OCI-LY7 (cell line): ENCODE measurements at regions not wholly inside any gene's neighbourhood (a gene's known extent, or its start where the extent isn't known, plus 50 kb on each side); places are given as distances from the start of the nearest gene placed in this dataset.

ENCODE experiments used
- BruUV-seq: library from RNA; stranded (reverse); fragments of 400-500 nt; replicated peaks from 2 replicates; lab custom pipeline; 2021; lab: Mats Ljungman, UMichigan
- CTCF ChIA-PET: fragments of 300-600 bp; sonication (Branson Sonifier 250); formaldehyde crosslinking; loops from one replicate; lab custom pipeline; 2022; ENCODE audit warnings: antibody characterized with exemption; ENCODE audit not compliant: unreplicated experiment; lab: Charles Lee
- POLR2A ChIA-PET: fragments of 300-600 bp; sonication (Branson Sonifier 250); formaldehyde crosslinking; loops from one replicate; lab custom pipeline; 2022; ENCODE audit warnings: antibody characterized with exemption; lab: Charles Lee
- DNase-seq: peaks from one replicate; pipeline ENCODE4 v3.0.0-alpha.2; 2015; ENCODE audit warnings: low spot score
- H2AFZ ChIP-seq: fragments of 200-600 bp; sonication (generic), shearing (Covaris generic); 2 replicates; pipeline ENCODE4 v1.6.1; 2014; ENCODE audit warnings: mild to moderate bottlenecking, antibody characterized with exemption, low read length, moderate library complexity
- H3K27ac ChIP-seq: fragments of 200-600 bp; sonication (generic); 2 replicates; pipeline ENCODE4 v1.5.1; 2014; ENCODE audit warnings: mixed run types, low read depth, mild to moderate bottlenecking, moderate library complexity, low read length, inconsistent platforms; ENCODE audit not compliant: poor library complexity, severe bottlenecking
- H3K36me3 ChIP-seq: fragments of 200-600 bp; sonication (generic); 2 replicates; pipeline ENCODE4 v1.6.1; 2014; ENCODE audit warnings: mild to moderate bottlenecking, antibody characterized with exemption, low read length, moderate library complexity, mixed read lengths; ENCODE audit not compliant: insufficient read depth
- H3K4me1 ChIP-seq: fragments of 200-600 bp; sonication (generic); 2 replicates; pipeline ENCODE4 v1.5.1; 2014; ENCODE audit warnings: mild to moderate bottlenecking, low read length; ENCODE audit not compliant: insufficient read depth, poor library complexity, severe bottlenecking
- H3K4me2 ChIP-seq: fragments of 200-600 bp; sonication (generic); 2 replicates; pipeline ENCODE4 v1.6.1; 2014; ENCODE audit warnings: mild to moderate bottlenecking, low read length
- H3K4me3 ChIP-seq: fragments of 200-600 bp; sonication (generic); 2 replicates; pipeline ENCODE4 v1.5.1; 2014; ENCODE audit warnings: mild to moderate bottlenecking, low read depth, low read length; ENCODE audit not compliant: poor library complexity, severe bottlenecking
- H3K79me2 ChIP-seq: fragments of 200-600 bp; sonication (generic); 2 replicates; pipeline ENCODE4 v1.6.1; 2016; ENCODE audit warnings: low read depth, mild to moderate bottlenecking, low read length, moderate library complexity, mixed read lengths; ENCODE audit not compliant: insufficient read depth
- H3K9me2 ChIP-seq: fragments of 200-600 bp; sonication (generic); 2 replicates; pipeline ENCODE4 v1.6.1; 2016; ENCODE audit warnings: mild to moderate bottlenecking, low read length, mixed read lengths; ENCODE audit not compliant: insufficient read depth
- H3K9me3 ChIP-seq: fragments of 200-600 bp; sonication (generic); 2 replicates; pipeline ENCODE4 v1.6.1; 2014; ENCODE audit warnings: mild to moderate bottlenecking, mixed run types, low read length, mixed read lengths
- H4K20me1 ChIP-seq: fragments of 200-600 bp; sonication (generic); 2 replicates; pipeline ENCODE4 v1.6.1; 2014; ENCODE audit warnings: mild to moderate bottlenecking, antibody characterized with exemption, low read length, moderate library complexity, mixed read lengths; ENCODE audit not compliant: insufficient read depth
- EZH2phosphoT487 ChIP-seq: fragments of 200-600 bp; sonication (generic); IDR thresholded peaks from 2 replicates; pipeline ENCODE4 v1.6.1; 2018; ENCODE audit warnings: low read depth, borderline replicate concordance, mild to moderate bottlenecking, mixed run types, antibody characterized with exemption, low read length, moderate library complexity, mixed read lengths
- intact Hi-C: fragments of 100-400 bp; cut with micrococcal nuclease; formaldehyde crosslinking; loops from one replicate; pipeline ENCODE4 v1.10.0; 2022; ENCODE audit not compliant: unreplicated experiment
- TF ChIP-seq, protein P1 (sequence below): fragments of 200-600 bp; sonication (generic); conservative IDR thresholded peaks from 2 replicates; pipeline ENCODE4 v1.5.1; 2014; ENCODE audit warnings: mild to moderate bottlenecking, antibody characterized with exemption, low read length, moderate library complexity, mixed read lengths

GRCh38 chr3:88712552-88712951 is 394.9 kb upstream of the EPHA3 start:
- no peaks in the 10 kb centered on the region for H3K36me3 ChIP-seq
- H3K9me2 ChIP-seq = no peaks in the 10 kb centered on the region
- no peak overlapping the region for H3K4me2 ChIP-seq
- H3K4me3 ChIP-seq = no peak overlapping the region
- intact Hi-C loops = no loop called here
- POLR2A ChIA-PET = no interaction called here
- no peaks in the 10 kb centered on the region for H3K9me3 ChIP-seq
- no TSS peak for BruUV-seq
- H3K4me1 ChIP-seq = no peaks in the 10 kb centered on the region
- H3K79me2 ChIP-seq = no peaks in the 10 kb centered on the region
- TF ChIP-seq, protein P1, sequence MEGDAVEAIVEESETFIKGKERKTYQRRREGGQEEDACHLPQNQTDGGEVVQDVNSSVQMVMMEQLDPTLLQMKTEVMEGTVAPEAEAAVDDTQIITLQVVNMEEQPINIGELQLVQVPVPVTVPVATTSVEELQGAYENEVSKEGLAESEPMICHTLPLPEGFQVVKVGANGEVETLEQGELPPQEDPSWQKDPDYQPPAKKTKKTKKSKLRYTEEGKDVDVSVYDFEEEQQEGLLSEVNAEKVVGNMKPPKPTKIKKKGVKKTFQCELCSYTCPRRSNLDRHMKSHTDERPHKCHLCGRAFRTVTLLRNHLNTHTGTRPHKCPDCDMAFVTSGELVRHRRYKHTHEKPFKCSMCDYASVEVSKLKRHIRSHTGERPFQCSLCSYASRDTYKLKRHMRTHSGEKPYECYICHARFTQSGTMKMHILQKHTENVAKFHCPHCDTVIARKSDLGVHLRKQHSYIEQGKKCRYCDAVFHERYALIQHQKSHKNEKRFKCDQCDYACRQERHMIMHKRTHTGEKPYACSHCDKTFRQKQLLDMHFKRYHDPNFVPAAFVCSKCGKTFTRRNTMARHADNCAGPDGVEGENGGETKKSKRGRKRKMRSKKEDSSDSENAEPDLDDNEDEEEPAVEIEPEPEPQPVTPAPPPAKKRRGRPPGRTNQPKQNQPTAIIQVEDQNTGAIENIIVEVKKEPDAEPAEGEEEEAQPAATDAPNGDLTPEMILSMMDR = no peak
- TF ChIP-seq EZH2phosphoT487 = no peak
- H4K20me1 ChIP-seq = no peaks in the 10 kb centered on the region
- CTCF ChIA-PET = no interaction called here
- H2AFZ ChIP-seq = no peak overlapping the region
- H3K27ac ChIP-seq = no peak overlapping the region
- no peak for DNase-seq

DNA sequence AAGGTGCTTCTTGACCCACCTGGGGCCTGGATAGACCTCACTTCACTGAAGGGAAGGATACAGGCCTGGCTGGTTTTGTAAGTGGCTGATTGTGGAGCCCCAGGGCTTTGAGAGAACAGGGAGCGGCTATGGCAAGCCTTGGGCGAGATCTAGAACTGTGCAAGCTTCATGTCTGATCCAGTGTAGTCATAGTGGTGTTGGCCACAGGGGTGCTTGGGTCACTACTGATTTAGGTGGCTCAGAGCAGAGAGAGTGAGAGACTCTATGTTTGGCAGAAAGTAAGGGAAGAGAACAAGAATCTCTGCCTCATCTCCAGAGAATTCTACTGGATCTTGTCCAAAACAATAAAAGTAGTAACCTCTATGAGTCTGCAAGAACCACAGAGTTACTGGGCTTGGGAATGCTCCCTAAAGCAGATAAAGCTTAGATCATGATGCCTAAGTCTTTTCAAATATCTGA is 394.2 kb upstream of the EPHA3 start:
- POLR2A ChIA-PET = no interaction called here
- no TSS peak for BruUV-seq
- H3K4me2 ChIP-seq = no peak overlapping the region
- intact Hi-C loops = no loop called here
- no peaks in the 10 kb centered on the region for H3K79me2 ChIP-seq
- H3K9me3 ChIP-seq = no peaks in the 10 kb centered on the region
- TF ChIP-seq, protein P1 = no peak
- no peak for TF ChIP-seq EZH2phosphoT487
- H2AFZ ChIP-seq = no peak overlapping the region
- CTCF ChIA-PET = no interaction called here
- H3K4me3 ChIP-seq = no peak overlapping the region
- H4K20me1 ChIP-seq = no peaks in the 10 kb centered on the region
- H3K27ac ChIP-seq = no peak overlapping the region
- no peaks in the 10 kb centered on the region for H3K4me1 ChIP-seq
- no peak for DNase-seq
- no peaks in the 10 kb centered on the region for H3K9me2 ChIP-seq
- H3K36me3 ChIP-seq = no peaks in the 10 kb centered on the region

DNA sequence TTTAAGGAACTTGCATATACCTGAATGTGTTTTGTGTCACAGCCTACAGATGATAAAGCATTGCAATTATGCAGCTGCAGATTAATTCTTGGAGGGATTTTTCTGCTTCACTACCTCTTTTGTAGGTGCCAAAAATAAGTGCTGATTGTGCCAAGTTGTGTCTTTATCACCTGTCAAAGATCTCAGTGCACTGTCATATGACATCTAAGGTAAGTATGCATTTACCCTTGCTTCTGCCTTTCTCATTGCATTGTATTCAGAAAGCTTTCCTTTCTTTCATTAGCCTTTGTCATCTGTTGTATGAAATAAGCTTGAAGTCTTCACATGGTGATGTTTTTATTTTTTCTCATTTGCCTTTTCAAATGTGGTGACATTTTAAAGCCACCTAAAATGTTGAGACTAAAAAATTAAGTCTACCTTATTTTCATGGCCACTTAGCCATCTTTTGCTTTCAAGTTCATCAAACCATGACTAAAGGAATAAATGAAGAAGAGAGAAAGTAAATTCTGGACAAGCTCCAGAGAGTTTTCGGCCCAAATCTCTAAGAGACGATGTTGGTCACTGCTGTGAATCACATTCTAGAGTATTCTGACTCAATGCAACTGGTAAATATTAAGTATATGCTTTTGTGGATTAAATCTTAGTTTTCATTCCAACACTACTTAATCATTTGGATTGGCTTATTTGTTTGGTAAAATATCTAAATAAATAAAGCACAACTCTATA is 381.8 kb upstream of the EPHA3 start:
- H3K4me3 ChIP-seq = no peak overlapping the region
- H4K20me1 ChIP-seq = no peaks in the 10 kb centered on the region
- H3K27ac ChIP-seq = no peak overlapping the region
- intact Hi-C loops = no loop called here
- H3K79me2 ChIP-seq = no peaks in the 10 kb centered on the region
- no peaks in the 10 kb centered on the region for H3K36me3 ChIP-seq
- H3K9me3 ChIP-seq = no peaks in the 10 kb centered on the region
- no peaks in the 10 kb centered on the region for H3K4me1 ChIP-seq
- H2AFZ ChIP-seq = no peak overlapping the region
- no peak for DNase-seq
- no peak overlapping the region for H3K4me2 ChIP-seq
- ChIA-PET CTCF (no interaction called here), POLR2A (no interaction called here)
- no peak for TF ChIP-seq EZH2phosphoT487
- TF ChIP-seq, protein P1 = no peak
- no peaks in the 10 kb centered on the region for H3K9me2 ChIP-seq
- no TSS peak for BruUV-seq
